ENCODE measurements at regions not wholly inside any gene's neighbourhood (a gene's known extent, or its start where the extent isn't known, plus 50 kb on each side); places are given as distances from the start of the nearest gene placed in this dataset.

- no peak for TF ChIP-seq CTCF (IDR thresholded peaks at IDR 0.05 in 2 of 3, conservative IDR thresholded peaks at IDR 0.05 in 1 of 3; ENCODE audit: insufficient read depth in 2 of 3, low read depth in 1 of 3, low read length in 3 of 3)
- no peak for TF ChIP-seq EP300 (IDR thresholded peaks at IDR 0.05; ENCODE audit: low read length)
- no peak for TF ChIP-seq SIN3B (IDR thresholded peaks at IDR 0.05; ENCODE audit: low read depth)
- no peak for TF ChIP-seq CAMTA2 (CRISPR knock-in tag; conservative IDR thresholded peaks at IDR 0.05)
- TF ChIP-seq FOXP1 (CRISPR knock-in tag; IDR thresholded peaks at IDR 0.05) = no peak
- no peak for TF ChIP-seq FIP1L1 (IDR thresholded peaks at IDR 0.05; ENCODE audit: low read depth, low read length, poor library complexity, severe bottlenecking)
- TF ChIP-seq POLR3A (IDR thresholded peaks at IDR 0.05; ENCODE audit: borderline replicate concordance, extremely low read depth, insufficient read depth, insufficient read length) = no peak
- TF ChIP-seq POLR2AphosphoS5 (IDR thresholded peaks at IDR 0.05; ENCODE audit: control insufficient read depth, insufficient read depth, low read depth, low read length) = no peak
- no peak for TF ChIP-seq MEIS2 (IDR thresholded peaks at IDR 0.05; ENCODE audit: partially characterized antibody)
- TF ChIP-seq CREB1 (IDR thresholded peaks at IDR 0.05) = no peak
- no peak for TF ChIP-seq CREB1 (CRISPR knock-in tag; IDR thresholded peaks at IDR 0.05)
- no peak for TF ChIP-seq CSDE1 (IDR thresholded peaks at IDR 0.05)
- no peak for TF ChIP-seq GABPB1 (CRISPR knock-in tag; IDR thresholded peaks at IDR 0.05)
- TF ChIP-seq ZNF24 (IDR thresholded peaks at IDR 0.05) = no peak
- TF ChIP-seq SOX6 (IDR thresholded peaks at IDR 0.05) = no peak
Observed at GRCh38 chr1:194654956-194655355, 1468.5 kb upstream of the B3GALT2 start.

Data from K562 (cell line).